ENCODE measurements at regions not wholly inside any gene's neighbourhood (a gene's known extent, or its start where the extent isn't known, plus 50 kb on each side); places are given as distances from the start of the nearest gene placed in this dataset.

GRCh38 chr4:181330654-181331201 is 912.5 kb upstream of the TENM3 start:
- TF ChIP-seq CTCF (IDR thresholded peaks at IDR 0.05) (no peak), POLR2AphosphoS5 (IDR thresholded peaks at IDR 0.05; ENCODE audit: insufficient read depth in 1 of 2, low read depth in 1 of 2) (no peak), POLR2A (IDR thresholded peaks at IDR 0.05) (no peak)

Measured in vagina (tissue), 2 donors.